WERI-Rb-1 (cell line): ENCODE measurements at regions not wholly inside any gene's neighbourhood (a gene's known extent, or its start where the extent isn't known, plus 50 kb on each side); places are given as distances from the start of the nearest gene placed in this dataset.
A peak's percentile ranks its signal among the peaks of the same experiment; 100 is the strongest.
"Not testable (repeated sequence)": the region's sequence is repeated elsewhere in the genome, so short reads cannot be mapped to it uniquely, and the experiment has no call there.

Source experiments
- DNase-seq: peaks from one replicate; pipeline ENCODE4 v3.0.0-alpha.2; 2020
- H3K27ac ChIP-seq: fragments of 250-450 bp; sonication (Bioruptor Pico); 2 replicates; pipeline ENCODE4 v1.5.1; 2020; ENCODE audit warnings: mild to moderate bottlenecking, moderate library complexity
- H3K27me3 ChIP-seq: fragments of 250-450 bp; sonication (Bioruptor Pico); 2 replicates; pipeline ENCODE4 v1.5.1; 2021; ENCODE audit warnings: mild to moderate bottlenecking, low read depth, moderate library complexity; ENCODE audit not compliant: insufficient read depth, severe bottlenecking
- H3K36me3 ChIP-seq: fragments of 250-450 bp; sonication (Bioruptor Pico); 2 replicates; pipeline ENCODE4 v1.5.1; 2020; ENCODE audit warnings: mild to moderate bottlenecking, moderate library complexity
- H3K4me3 ChIP-seq: 2 replicates; pipeline ENCODE4 v1.5.1; 2011; ENCODE audit warnings: low read depth, mild to moderate bottlenecking, control low read depth, low read length
- H3K9me3 ChIP-seq: fragments of 250-450 bp; sonication (Bioruptor Pico); 2 replicates; pipeline ENCODE4 v1.5.1; 2021; ENCODE audit warnings: mild to moderate bottlenecking, moderate library complexity; ENCODE audit not compliant: severe bottlenecking
- TF ChIP-seq, protein P1 (sequence below): IDR thresholded peaks from 2 replicates; pipeline ENCODE4 v1.5.1; 2011; ENCODE audit warnings: low read depth, mild to moderate bottlenecking, control low read depth, inconsistent platforms, low read length

DNA sequence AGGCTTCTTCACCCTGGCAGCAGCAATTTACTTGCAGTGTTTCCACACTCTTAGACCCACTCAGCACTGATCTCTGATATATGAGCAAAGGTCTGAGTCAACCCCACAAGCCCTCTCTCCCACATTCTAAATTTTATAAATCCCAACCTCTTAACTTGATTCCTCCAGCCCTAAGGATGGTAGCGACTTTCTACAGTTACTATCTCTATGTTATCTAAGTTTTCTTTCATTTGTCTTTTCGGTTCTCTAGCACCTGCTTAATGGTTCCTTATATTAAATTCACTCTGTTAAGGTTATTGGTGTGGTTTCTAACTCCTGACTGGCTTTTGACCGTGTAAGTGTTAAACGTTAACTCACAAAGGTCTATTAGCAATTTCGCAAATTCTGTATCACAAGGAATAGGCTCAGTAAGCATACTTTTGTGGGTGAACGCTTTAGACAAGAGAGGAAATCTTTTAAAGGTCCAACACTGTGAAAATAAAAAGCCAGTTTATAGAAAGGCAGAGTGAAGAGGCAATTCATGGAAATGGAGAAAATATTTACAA is 99.3 kb downstream of the DLEU7 start:
- Histone ChIP-seq H3K27ac (no peak overlapping the region), H3K27me3 (no peaks in the 10 kb centered on the region), H3K4me3 (no peak overlapping the region), H3K9me3 (no peaks in the 10 kb centered on the region), H3K36me3 (no peaks in the 10 kb centered on the region)
- TF ChIP-seq, protein P1, sequence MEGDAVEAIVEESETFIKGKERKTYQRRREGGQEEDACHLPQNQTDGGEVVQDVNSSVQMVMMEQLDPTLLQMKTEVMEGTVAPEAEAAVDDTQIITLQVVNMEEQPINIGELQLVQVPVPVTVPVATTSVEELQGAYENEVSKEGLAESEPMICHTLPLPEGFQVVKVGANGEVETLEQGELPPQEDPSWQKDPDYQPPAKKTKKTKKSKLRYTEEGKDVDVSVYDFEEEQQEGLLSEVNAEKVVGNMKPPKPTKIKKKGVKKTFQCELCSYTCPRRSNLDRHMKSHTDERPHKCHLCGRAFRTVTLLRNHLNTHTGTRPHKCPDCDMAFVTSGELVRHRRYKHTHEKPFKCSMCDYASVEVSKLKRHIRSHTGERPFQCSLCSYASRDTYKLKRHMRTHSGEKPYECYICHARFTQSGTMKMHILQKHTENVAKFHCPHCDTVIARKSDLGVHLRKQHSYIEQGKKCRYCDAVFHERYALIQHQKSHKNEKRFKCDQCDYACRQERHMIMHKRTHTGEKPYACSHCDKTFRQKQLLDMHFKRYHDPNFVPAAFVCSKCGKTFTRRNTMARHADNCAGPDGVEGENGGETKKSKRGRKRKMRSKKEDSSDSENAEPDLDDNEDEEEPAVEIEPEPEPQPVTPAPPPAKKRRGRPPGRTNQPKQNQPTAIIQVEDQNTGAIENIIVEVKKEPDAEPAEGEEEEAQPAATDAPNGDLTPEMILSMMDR: no peak
- no peak for DNase-seq

DNA sequence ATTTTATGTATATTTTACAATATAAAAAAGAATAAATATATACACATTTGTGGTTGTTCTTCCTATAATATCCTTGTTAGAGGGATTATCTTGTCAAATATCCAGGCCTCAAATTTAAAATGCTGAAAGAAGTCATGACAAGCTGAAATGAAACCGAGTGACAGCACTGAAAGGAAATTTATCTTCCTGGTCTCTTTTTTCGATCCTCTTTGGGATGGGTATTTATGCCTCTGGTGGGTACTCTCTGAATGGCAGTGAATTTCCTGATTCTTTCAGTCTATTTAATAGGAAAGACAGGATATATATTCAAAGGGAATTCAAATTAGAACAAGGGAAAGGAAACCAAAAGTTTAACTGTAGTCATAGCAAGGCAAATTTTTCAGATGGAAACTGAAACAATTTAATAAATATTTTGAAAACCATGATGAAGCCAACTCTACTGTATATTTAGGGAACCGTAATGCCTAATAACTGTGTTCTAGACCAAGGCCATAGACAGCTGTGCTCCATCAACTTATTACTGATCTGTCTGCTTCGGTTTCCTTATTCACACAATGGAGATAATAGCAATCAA is 97.9 kb downstream of the DLEU7 start:
- H3K27ac ChIP-seq: no peak overlapping the region
- TF ChIP-seq, protein P1: no peak
- H3K36me3 ChIP-seq: no peaks in the 10 kb centered on the region
- no peaks in the 10 kb centered on the region for H3K9me3 ChIP-seq
- no peak overlapping the region for H3K4me3 ChIP-seq
- no peak for DNase-seq
- no peaks in the 10 kb centered on the region for H3K27me3 ChIP-seq

DNA sequence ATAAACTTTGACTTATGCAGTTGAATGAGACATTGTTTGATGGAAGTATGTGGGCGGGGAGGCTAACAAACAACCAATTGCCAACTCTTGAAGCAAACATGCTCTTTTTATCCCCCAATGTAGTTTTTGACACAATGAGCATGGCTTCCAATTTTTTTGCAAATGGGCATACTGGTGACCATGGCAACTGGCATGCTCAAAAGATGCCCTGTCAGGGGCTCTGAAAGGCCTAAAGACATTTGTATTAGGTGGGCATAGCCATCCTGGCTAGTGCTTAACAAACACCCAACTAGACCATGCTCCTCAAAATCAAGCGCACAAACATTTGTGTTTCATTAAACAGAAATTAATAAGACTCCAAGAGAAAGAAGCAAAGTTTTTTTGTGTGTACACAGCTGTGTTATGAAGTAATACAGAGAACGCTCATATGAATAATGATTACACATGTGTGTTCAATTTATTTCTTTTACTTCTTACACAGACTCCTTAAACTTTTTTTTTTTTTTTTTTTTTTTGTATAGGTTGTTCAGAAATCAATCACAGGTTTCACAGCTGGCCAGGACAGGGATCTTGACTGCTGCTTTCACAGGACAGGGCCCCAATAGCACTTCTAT is 95.6 kb downstream of the DLEU7 start:
- Histone ChIP-seq H3K9me3 (no peaks in the 10 kb centered on the region), H3K27ac (no peak overlapping the region), H3K4me3 (no peak overlapping the region), H3K27me3 (no peaks in the 10 kb centered on the region), H3K36me3 (no peaks in the 10 kb centered on the region)
- no peak for DNase-seq
- TF ChIP-seq, protein P1: no peak

DNA sequence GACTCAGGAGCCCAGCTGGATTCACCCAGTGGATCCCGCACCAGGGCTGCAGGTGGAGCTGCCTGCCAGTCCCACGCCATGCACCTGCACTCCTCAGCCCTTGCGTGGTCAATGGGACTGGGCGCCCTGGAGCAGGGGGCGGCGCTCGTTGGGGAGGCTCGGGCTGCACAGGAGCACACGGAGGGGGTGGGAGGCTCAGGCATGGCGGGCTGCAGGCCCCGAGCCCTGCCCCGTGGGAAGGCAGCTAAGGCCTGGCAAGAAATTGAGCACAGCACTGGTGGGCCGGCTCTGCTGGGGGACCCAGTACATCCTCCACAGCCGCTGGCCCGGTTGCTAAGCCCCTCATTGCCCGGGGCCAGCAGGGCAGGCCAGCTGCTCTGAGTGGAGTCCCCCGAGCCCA is 90.3 kb downstream of the DLEU7 start:
- H3K36me3 ChIP-seq, H3K4me3 ChIP-seq, DNase-seq, H3K9me3 ChIP-seq, H3K27ac ChIP-seq, H3K27me3 ChIP-seq: not testable (repeated sequence)

DNA sequence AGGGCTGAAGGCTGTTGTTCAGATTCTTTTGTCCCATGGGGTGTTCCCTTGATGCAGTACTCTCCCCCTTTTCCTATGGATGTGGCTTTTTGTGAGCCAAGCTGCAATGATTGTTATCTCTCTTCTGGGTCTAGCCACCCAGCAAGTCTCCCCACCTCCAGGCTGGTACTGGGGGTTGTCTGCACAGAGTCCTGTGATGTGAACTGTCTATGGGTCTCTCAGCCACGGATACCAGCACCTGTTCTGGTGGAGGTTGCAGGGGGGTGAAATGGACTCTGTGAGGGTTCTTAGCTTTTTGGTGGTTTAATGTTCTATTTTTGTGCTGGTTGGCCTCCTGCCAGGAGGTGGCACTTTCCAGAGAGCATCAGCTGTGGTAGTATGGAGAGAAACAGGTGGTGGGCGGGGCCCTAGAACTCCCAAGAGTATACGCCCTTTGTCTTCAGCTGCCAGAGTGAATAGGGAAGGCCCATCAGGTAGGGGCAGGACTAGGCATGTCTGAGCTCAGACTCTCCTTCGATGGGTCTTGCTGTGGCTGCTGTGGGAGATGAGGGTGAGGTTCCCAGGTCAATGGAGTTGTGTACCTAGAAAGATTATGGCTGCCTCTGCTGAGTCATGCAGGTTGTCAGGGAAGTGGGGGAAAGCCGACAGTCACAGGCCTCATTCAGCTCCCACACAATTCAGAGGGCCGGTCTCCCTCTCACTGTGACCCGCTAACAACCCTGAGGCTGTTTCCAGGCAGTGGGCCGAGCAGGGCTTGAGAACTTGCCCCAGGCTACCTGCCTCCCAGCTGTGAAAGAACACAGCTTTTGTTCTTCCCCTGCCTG is 87.4 kb downstream of the DLEU7 start:
- H3K9me3 ChIP-seq, H3K27me3 ChIP-seq, H3K4me3 ChIP-seq, H3K27ac ChIP-seq, H3K36me3 ChIP-seq: not testable (repeated sequence)
- peak; percentile 7 for DNase-seq

DNA sequence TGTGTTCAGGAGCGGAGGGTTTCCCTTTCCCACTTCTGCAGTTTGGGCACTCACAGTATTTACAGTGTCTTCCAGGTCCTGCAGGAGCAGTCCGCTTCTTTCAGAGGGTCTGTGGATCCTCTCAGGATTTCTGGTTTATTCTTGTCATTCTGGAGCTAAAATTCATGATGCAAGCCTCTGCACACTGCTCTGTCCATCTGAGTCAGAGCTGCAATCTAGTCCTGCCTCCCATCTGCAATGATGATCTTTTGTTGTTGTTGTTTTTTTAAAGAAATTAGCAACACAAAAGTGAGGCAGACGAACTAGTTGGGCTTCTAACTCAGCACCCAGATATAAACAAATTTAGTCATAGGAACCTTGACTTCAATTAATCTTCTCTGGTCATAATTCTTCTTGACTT is 86.5 kb downstream of the DLEU7 start:
- Histone ChIP-seq H3K27me3 (no peaks in the 10 kb centered on the region), H3K36me3 (no peaks in the 10 kb centered on the region), H3K27ac (no peak overlapping the region), H3K4me3 (no peak overlapping the region), H3K9me3 (no peaks in the 10 kb centered on the region)
- TF ChIP-seq, protein P1: no peak
- no peak for DNase-seq
